ENCODE measurements at regions not wholly inside any gene's neighbourhood (a gene's known extent, or its start where the extent isn't known, plus 50 kb on each side); places are given as distances from the start of the nearest gene placed in this dataset.

DNA sequence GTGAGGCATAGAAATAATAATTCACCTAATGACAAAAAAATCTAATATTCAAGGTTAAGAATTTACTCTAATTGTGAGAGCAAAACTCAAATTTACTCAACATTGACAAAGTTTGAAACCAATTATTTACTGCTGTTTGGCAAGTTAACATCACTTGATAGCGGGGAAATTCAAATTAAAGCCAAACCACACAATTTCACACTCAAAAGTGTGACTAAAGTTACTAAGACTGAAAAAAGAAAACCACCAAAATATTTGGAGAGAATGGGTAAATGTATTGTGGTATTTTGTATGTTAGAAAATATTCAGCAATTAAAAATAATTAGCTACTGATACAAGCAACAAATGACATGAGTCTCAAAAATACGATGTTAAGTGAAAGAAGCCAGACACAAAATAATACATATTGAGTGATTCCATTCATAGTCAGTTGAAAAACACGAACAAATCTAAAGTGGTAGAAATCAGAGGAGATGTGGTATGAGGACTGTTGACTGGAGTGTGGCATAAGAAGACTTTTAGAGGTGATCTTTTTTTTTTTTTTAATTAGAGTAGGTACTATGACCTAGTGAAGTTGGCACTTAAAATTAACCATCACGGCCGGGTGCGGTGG lies 541.4 kb upstream of the ATXN8OS start:
- TF ChIP-seq POLR2A (IDR thresholded peaks at IDR 0.05) = no peak
- TF ChIP-seq, protein P1, sequence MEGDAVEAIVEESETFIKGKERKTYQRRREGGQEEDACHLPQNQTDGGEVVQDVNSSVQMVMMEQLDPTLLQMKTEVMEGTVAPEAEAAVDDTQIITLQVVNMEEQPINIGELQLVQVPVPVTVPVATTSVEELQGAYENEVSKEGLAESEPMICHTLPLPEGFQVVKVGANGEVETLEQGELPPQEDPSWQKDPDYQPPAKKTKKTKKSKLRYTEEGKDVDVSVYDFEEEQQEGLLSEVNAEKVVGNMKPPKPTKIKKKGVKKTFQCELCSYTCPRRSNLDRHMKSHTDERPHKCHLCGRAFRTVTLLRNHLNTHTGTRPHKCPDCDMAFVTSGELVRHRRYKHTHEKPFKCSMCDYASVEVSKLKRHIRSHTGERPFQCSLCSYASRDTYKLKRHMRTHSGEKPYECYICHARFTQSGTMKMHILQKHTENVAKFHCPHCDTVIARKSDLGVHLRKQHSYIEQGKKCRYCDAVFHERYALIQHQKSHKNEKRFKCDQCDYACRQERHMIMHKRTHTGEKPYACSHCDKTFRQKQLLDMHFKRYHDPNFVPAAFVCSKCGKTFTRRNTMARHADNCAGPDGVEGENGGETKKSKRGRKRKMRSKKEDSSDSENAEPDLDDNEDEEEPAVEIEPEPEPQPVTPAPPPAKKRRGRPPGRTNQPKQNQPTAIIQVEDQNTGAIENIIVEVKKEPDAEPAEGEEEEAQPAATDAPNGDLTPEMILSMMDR (IDR thresholded peaks at IDR 0.05) = no peak
